ENCODE measurements at regions not wholly inside any gene's neighbourhood (a gene's known extent, or its start where the extent isn't known, plus 50 kb on each side); places are given as distances from the start of the nearest gene placed in this dataset.
A peak's percentile ranks its signal among the peaks of the same experiment; 100 is the strongest.

GRCh38 chr10:3016016-3016415 is 51.3 kb upstream of the PFKP start:
- FAIRE-seq: no peak

DNA sequence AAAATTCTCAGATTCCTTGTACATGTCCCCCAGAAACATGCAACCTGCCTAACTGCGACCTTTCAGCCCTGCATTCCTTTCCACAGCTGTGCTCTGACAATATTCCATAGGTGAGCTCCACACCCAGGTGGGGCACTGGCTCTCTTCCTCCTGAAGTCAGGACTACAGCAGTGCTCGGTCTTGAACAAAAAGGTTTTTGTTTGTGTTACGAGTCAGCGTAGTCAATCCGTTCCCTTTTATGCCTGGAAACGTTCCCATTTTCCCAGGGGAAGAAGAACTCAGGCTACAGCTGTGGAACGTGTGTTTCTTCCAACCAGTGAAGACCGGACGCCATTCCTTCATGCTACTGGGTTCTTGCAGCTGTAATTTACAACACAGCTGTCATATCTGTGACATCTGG is 52.4 kb upstream of the PFKP start:
- FAIRE-seq: no peak

DNA sequence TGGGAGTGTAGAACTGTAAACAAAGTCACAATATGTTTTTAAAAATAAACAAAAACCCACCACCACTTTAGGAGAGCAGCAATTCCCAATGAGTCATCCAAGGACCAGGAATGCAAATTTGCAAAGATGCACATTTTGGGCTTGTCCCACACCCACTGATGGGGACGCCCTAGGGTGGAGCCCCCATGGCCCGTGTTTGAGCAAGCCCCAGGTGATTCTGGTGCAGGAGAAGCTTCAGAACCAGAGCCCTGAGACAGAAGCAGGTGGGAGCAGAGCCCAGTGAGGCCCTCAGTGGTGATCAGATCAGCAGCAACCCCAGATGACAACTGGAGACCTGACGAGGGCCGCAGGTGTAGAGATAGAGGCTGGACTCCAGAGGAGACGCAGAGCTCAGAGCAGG is 55.1 kb upstream of the PFKP start:
- no peak for FAIRE-seq

DNA sequence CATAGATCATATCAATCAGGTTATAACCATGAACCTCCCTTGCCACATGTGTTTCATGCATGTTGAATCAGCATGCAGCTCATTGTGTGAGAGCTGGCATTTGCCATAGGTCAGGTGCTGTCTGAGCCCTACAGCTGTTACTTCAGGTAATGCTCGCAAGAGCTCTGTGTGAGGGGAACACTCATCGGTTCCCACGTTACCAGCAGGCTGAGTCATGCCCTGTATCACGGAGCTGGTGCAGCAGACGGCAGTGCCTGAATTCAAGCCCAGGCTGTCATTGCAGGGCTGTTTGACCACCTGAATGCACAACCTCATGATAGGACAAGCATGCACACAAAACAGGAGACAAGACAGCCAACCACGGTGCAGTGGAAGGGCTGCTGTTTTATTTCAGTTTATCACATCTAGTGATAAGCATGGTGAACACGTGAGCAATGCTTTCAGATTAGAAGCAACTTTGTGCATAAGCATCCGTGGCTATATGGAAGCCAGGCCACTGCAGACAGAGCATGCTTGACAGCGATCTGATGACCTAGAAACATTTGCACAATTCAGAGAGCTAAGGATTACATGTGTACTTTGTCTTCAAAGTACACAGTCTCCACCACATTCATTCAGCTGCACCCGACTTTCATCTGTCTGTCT is 56.4 kb upstream of the PFKP start:
- FAIRE-seq: peak; percentile 94

DNA sequence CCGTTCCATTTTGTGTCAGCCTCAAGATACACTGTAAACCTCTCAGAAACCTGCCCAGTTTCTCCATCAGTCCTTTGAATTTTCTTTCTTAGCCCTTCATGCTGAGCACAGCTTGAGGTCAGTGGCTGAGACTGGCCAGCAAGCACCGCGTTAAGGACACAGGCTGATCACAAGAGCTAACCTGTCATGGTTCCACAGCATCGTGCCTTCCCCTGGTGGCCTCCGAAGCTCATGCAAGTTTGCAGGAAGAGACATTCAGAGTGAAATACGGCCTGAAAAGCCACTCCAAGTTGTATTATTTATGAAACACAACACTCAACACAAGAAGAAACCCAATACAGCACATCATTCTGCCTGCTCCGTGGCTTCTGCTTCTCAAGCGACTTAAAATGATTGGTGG is 57.0 kb upstream of the PFKP start:
- FAIRE-seq: no peak

- no peak for FAIRE-seq
Observed at GRCh38 chr10:3009341-3009740, 58.0 kb upstream of the PFKP start.

DNA sequence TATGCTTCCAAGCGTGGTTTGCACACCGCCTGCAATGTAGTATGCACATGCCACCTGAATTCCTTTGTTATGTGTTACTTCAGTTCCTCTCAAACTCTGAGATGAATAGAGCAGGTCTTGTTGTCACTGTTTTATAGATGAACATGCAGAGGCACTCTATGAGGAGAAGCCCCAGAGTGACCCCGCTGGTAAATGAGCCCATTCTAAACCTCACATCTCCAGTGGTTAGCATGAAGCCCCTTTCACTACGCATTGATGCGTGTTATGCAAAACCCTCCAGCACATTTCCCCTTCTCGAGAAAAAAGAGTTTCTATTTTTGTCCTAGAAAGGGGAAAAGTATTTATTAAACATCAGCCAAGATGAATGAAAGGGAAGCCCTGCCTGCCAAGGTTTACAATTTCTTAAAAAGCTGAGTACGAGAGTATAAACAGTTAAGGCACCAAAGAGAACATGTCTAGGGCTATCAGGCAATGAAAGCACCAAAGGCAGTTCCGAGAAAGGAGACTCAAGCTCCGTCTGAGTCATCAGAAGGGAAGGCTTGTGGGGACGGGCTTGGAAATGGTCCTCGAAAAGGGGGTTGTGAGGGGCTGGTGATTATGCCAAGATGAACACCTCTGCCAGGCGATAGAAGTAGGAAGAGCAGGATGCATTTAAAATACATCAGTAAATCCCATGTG is 58.7 kb upstream of the PFKP start:
- no peak for FAIRE-seq

DNA sequence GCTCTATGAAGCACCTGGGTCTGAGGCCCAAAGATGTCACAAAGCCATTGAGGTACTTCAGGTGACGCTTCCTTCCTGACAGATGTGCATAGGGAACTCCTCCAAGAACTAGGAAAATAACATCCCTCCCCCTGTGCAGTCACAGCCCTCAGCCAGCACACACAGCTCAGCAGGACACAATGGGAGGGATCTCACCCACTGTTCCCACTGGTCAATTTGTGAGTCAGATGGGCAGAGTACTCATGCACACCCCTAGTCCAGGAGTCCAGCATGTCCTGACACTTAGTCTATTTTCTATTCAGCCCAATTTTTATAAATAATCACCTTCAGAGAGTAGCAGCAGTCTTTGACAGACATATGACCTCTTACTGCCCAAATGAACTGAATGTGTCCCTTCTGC is 60.7 kb upstream of the PFKP start:
- no peak for FAIRE-seq

GRCh38 chr10:3006093-3006492 is 61.3 kb upstream of the PFKP start:
- FAIRE-seq: no peak

DNA sequence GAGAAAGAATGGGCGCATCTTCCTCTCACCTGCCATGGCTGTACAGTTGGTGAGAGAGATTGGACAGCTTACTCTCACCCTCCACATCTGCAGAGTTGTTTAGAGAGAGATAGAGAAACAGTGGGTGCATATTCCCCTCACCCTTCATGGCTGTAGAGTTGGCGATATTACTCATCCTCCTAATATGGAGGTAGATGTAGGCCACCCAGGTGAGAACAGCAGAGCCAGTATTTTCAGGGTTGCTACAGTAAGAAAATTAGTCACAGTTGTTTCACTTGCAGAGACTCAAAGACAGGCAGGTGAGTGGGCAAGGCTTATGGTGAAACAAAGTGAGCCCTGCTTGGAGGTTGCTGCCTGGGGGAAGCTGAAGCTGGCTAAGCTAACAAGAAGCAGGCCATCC is 65.0 kb upstream of the PFKP start:
- no peak for FAIRE-seq

GRCh38 chr10:3000048-3000447 is 67.3 kb upstream of the PFKP start:
- FAIRE-seq: peak; percentile 76

GRCh38 chr10:2994221-2994961 is 73.0 kb upstream of the PFKP start:
- FAIRE-seq: no peak

DNA sequence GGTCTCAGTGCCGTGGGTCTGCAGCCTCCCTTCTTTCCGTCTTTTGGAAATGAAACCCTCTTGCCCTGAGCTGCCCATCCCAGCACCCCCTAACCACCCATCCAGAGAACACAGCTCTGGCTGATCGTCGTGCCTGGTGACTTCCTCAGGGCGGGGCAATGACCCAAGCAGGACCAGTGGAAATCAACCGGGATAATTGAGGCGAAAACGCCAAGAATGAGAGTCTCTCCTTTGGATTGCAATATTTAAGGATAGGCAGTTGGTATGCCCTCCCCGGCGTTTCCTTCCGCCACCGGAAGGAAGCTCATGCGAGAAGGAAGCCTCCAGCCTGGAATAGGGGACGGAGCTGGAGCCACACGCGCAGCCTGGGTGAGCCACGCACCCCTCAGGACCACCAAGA is 73.7 kb upstream of the PFKP start:
- FAIRE-seq: no peak

DNA sequence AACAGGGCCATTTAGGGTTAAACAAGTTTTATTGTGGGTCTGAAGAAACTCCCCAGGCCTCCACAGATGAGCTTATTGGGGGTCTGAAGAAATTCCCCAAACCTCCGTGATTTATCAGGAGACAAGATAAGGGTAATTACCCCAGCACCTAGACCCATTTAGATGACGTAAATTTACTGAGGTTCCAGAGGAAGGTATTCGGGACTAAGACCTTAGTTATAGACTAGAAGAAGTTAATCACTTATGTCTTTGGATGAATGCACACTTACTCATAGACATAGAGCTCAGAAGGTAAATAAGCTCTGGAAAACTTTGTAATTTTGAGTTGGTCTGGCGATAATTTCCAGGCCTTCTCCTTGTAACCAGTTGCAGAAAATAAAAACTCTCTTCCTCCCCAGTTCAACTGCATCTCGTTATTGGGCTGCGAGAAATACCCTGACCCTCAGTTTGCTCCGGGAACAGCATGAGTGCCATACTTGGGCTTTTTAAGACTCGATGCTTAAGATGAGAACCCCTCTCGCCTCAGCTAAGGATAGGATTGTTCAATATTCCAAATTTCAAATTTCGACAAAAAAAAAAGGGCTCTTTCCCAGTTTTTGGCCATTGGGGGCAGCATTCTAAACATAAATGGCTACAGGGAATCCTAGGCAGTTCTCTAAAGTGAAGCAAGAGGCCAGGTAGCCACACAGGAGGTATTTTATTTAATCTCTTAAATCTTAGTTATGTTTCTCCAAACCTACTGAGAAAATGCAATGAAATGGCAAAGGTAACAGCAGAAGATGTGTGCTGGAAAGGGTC is 74.7 kb upstream of the PFKP start:
- no peak for FAIRE-seq

GRCh38 chr10:2990764-2991163 is 76.6 kb upstream of the PFKP start:
- FAIRE-seq: no peak

DNA sequence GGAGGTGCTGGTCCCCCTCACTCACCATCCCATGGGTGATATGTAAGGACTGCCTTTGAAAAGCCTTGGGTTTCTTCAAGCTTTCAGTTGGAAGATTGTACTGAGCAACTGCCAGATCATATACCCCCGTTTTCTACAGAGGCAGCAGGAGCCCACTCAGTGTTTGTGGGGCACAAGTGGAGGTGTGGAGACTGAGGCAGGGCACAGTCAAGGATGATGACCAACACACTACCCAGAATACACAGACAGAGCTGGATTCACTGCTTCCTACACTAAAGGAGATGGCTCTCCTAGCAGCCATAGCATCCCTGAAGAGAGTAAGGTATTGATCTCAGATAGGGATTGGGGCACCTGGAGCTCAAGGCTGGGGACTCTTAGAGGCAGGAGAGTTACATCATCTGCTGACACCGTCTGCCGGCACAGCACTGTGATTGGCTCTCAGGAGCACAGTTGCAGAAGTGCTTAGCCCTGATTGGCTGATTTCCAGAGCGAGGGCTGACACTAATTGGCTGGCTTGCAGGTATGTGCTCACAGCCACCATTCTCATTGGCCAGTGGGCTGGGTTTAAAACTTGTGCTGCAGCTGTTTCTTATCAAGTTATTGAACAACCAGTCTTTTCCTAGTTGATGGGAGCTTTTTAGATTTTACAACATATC is 77.9 kb upstream of the PFKP start:
- no peak for FAIRE-seq

DNA sequence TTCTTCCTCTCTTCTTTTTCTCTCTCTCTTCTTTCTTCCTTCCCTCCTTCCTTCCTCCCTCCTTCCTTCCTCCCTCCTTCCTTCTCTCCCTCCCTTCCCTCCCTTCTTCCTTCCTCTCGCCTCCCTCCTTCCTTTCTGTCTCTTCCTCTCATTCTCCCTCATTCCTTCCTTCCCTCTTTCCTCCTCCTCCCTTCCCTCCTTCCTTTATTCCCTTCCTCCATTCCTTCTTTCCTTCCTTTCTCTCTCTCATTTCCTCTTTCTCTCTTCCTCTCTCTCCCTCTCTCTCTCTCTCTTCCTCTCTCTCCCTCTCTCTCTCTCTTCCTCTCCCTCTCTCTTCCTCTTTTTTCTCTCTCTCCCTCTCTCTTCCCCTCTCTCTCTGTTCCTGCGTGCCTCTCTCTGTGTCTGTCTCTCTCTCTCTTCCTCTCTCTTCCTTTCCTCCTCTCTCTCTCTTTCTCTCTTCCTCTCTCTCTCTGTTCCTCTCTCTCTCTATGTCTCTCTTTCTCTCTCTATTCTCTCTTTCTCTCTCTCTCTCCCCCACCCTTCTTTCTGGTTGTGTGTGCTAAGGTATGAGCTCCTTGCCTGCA is 80.1 kb upstream of the PFKP start:
- FAIRE-seq: no peak

DNA sequence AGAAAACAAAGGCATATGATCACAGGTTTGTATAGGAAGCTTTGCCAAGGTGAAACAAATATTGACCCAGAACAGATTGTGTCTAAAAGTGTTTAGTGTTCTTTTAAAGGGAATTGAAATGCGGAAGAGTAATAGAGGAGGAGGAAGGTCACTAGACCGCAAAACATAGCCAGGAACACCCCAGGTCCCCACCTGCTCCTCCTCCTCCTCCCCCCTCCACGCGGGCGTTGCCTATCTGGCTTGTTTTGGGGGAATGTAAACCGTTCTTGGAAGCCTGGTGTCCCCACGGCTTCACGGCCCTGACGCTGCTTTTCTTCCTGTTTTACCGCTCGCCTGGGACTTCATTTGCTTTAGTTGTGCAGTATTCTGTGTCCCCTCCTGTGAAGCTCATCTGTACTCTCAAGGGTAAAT is 81.0 kb upstream of the PFKP start:
- no peak for FAIRE-seq

DNA sequence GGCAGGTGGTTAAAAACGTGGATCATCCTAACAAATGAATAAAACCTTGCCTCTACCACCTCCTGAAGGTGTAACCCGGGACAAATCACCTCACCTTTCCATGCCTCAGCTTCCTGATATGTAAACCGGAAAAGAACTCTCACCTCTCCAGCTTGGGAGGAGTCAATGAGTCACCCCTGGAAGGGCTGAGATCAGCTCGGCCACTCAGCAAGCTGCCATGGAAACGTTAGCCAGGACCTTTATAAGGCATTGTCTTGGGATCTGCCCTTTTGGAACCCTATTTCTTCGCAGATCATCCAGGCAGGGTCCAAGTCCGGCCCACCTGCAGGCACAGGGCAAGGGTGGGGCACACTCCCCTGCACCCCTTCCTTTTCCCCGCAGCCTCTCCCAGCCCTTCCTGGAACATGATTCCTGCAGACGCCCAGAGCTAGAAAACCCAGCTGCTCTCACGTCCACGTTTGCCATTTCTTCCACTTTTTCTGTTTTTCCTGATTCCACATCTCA is 81.6 kb upstream of the PFKP start:
- peak; percentile 96 for FAIRE-seq

- FAIRE-seq: no peak
Observed at GRCh38 chr10:2984682-2985081, 82.7 kb upstream of the PFKP start.

DNA sequence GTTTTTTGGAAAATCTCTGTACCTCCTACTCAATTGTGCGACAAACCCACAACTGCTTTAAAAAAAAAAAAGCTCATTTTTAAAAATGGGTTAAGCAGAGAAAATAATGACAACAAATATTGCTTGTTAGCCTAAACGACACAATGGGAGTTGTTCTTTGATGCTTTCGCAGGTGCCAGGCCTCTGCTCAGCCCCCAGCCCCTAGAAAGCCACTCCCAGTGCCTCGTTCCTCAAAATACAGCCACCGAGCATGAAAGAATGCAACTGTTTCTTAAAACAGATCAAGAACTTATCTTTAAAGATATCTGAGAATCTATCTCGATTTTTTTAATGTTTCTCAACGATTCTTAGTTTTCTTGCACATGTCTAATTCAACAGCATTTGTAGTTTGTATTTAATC is 85.2 kb upstream of the PFKP start:
- FAIRE-seq: no peak

DNA sequence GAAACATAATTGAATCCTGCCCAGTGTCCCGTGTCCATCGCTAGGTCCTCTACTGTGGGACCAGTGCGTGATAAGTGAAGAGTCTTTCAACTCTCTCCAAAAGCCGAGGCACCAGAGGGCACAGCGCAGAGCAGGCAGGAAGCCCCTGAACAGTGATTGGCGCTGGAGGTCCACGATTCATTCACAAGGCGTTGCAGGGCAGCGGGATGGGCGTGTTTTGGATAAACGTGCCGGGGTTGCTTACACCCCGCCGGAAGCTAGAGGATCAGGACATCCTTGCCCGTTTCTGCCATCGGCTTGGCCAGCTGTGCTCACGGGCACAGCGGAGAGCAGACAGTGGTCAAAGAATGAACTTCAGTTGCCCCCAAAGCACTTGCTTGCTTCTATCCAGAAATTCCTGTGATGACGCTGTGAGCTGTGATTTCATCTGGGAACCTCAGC is 86.0 kb upstream of the PFKP start:
- FAIRE-seq: no peak
